HUES6 (cell line): ENCODE measurements at regions not wholly inside any gene's neighbourhood (a gene's known extent, or its start where the extent isn't known, plus 50 kb on each side); places are given as distances from the start of the nearest gene placed in this dataset.
A peak's percentile ranks its signal among the peaks of the same experiment; 100 is the strongest.
"Not testable (repeated sequence)": the region's sequence is repeated elsewhere in the genome, so short reads cannot be mapped to it uniquely, and the experiment has no call there.

Source experiments
- H3K27ac ChIP-seq: 2 replicates; pipeline ENCODE4 v1.7.0; 2013; ENCODE audit warnings: low read depth, mild to moderate bottlenecking, low read length, inconsistent platforms
- H3K27me3 ChIP-seq: 2 replicates; pipeline ENCODE4 v1.6.1; 2013; ENCODE audit warnings: low read length; ENCODE audit not compliant: control insufficient read depth, insufficient read depth
- H3K36me3 ChIP-seq: 2 replicates; pipeline ENCODE4 v1.6.1; 2013; ENCODE audit warnings: low read length; ENCODE audit not compliant: control insufficient read depth, insufficient read depth
- H3K4me1 ChIP-seq: 2 replicates; pipeline ENCODE4 v1.6.1; 2013; ENCODE audit warnings: low read length; ENCODE audit not compliant: control insufficient read depth, insufficient read depth
- H3K4me3 ChIP-seq: 2 replicates; pipeline ENCODE4 v1.5.1; 2013; ENCODE audit warnings: low read depth, low read length
- H3K9ac ChIP-seq: one replicate; pipeline ENCODE4 v1.6.1; 2013; ENCODE audit warnings: mild to moderate bottlenecking, low read length
- H3K9me3 ChIP-seq: 2 replicates; pipeline ENCODE4 v1.6.1; 2013; ENCODE audit warnings: low read depth, low read length; ENCODE audit not compliant: control insufficient read depth, insufficient read depth

- no peaks in the 10 kb centered on the region for H3K4me1 ChIP-seq
- no peak overlapping the region for H3K27ac ChIP-seq
- no peaks in the 10 kb centered on the region for H3K27me3 ChIP-seq
These were observed 1177.5 kb downstream of the NSUN3 start for GRCh38 chr3:95240395-95240794.

DNA sequence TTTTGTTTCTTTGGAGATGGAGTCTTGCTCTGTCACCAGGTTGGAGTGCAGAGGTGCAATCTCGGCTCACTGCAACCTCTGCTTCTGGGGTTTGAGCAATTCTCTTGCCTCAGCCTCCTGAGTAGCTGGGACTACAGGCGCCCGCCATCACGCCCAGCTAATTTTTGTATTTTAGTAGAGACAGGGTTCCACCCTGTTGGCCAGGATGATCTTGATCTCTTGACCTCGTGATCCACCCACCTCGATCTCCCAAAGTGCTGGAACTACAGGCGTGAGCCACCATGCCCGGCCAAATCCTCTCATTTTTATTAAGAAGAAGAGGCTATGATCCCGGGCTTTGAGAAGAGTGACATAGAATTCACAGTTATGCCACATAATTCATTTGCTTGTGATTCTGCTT, 1178.4 kb downstream of the NSUN3 start:
- not testable (repeated sequence) for H3K4me1 ChIP-seq, H3K27me3 ChIP-seq, H3K36me3 ChIP-seq, H3K9ac ChIP-seq, H3K27ac ChIP-seq, H3K4me3 ChIP-seq, H3K9me3 ChIP-seq

More at GRCh38 chr3:95240395-95240794, 1177.5 kb downstream of the NSUN3 start:
- no peaks in the 10 kb centered on the region for H3K9me3 ChIP-seq
- no peaks in the 10 kb centered on the region for H3K36me3 ChIP-seq
- H3K9ac ChIP-seq, result no peak overlapping the region
- H3K4me3 ChIP-seq, result no peak overlapping the region

DNA sequence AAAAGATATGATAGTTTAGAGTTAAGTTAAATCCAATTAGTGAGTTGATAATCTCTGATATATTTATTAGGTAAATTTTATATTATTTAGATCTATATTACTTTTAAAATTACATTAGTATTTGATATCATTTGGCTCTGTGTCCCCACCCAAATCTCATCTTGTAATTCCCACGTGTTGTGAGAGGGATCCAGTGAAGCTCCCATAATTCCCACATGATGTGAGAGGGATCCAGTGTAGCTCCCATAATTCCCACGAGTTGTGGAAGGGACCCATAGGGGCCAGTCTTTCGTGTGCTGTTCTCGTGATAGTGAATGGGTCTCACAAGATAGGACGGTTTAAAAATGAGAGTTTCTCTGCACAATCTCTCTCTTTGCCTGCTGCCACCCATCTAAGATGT, 1183.6 kb downstream of the NSUN3 start:
- no peak overlapping the region for H3K27ac ChIP-seq
- no peaks in the 10 kb centered on the region for H3K9me3 ChIP-seq
- no peaks in the 10 kb centered on the region for H3K27me3 ChIP-seq
- H3K4me3 ChIP-seq, result no peak overlapping the region
- no peaks in the 10 kb centered on the region for H3K36me3 ChIP-seq
- H3K9ac ChIP-seq, result no peak overlapping the region
- no peaks in the 10 kb centered on the region for H3K4me1 ChIP-seq

DNA sequence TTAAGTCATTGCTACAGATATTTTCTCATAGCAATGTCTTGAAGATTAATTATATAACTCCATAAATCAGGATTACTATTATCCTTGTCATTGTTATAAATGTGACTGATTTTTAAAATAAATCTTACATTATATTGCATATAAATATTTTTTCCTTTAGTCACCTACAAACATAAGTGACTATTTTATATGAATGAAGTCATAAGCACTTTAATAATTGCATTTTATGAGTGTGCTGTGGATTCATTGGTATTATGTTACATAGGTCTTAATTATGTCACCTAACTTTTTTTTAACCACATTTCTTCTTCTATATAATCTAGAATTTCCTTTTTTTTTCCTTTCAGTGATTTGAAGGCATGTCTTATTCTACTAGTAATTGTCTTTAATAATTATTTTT, 1191.2 kb downstream of the NSUN3 start:
- Histone ChIP-seq H3K27me3 (no peaks in the 10 kb centered on the region), H3K4me1 (no peaks in the 10 kb centered on the region; the same call in 1 of the 2 replicates), H3K9me3 (no peaks in the 10 kb centered on the region), H3K36me3 (no peaks in the 10 kb centered on the region), H3K4me3 (no peak overlapping the region), H3K27ac (no peak overlapping the region), H3K9ac (no peak overlapping the region)

- H3K27me3 ChIP-seq, result no peaks in the 10 kb centered on the region
- H3K27ac ChIP-seq, result no peak overlapping the region
- H3K9ac ChIP-seq, result no peak overlapping the region
- no peaks in the 10 kb centered on the region for H3K36me3 ChIP-seq
- H3K4me3 ChIP-seq, result no peak overlapping the region
- no peaks in the 10 kb centered on the region; the same call in 1 of the 2 replicates for H3K4me1 ChIP-seq
- H3K9me3 ChIP-seq, result no peaks in the 10 kb centered on the region
These were observed 1191.9 kb downstream of the NSUN3 start for GRCh38 chr3:95254758-95255157.

DNA sequence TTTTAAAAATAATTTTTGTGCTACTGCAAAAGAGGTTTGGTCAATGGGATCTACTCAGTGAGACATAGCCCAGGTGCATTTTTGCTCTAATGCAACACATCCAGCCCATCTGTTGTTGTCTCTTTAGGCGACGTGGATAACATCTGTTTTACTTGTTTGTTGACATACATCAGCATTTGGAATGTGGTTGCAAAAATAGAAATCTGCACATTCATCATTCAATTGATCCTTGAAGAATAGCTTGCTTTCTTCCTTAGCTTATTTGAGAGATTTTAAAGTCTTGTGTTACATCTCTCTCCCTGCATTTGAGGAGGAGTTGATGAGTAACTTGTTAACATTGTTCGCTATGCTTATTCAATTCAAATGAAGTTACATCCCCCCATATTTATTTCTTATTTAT, 1202.3 kb downstream of the NSUN3 start:
- H3K36me3 ChIP-seq, result no peaks in the 10 kb centered on the region
- no peaks in the 10 kb centered on the region for H3K27me3 ChIP-seq
- H3K9ac ChIP-seq, result no peak overlapping the region
- no peaks in the 10 kb centered on the region for H3K4me1 ChIP-seq
- H3K27ac ChIP-seq, result no peak overlapping the region
- H3K4me3 ChIP-seq, result no peak overlapping the region
- no peaks in the 10 kb centered on the region for H3K9me3 ChIP-seq

DNA sequence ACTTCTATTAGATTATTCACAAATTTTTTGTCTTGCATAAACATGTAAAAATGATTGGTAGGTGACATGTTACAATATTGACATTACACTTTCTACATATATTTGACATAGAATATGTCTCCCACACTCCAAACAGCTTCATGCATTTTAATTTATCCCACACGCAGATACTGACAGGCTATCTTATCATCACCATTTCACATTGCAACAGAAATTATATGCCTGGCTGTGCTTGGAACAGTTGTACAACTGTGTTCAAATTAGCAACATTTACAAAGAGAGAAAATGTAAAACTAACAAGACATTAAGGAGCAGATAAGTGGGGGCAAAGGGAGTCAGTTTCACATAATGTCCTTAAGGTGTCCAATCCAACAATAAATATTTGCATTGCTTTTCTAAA, 1208.5 kb downstream of the NSUN3 start:
- Histone ChIP-seq H3K9ac (no peak overlapping the region), H3K36me3 (no peaks in the 10 kb centered on the region), H3K27me3 (no peaks in the 10 kb centered on the region), H3K4me1 (no peaks in the 10 kb centered on the region), H3K27ac (no peak overlapping the region), H3K9me3 (no peaks in the 10 kb centered on the region), H3K4me3 (no peak overlapping the region)

- H3K4me1 ChIP-seq, result peaks cover 2% of the 10 kb centered on the region; the same call in 1 of the 2 replicates
- no peak overlapping the region for H3K4me3 ChIP-seq
- H3K27me3 ChIP-seq, result no peaks in the 10 kb centered on the region
- H3K9me3 ChIP-seq, result no peaks in the 10 kb centered on the region
- H3K9ac ChIP-seq, result no peak overlapping the region
- no peak overlapping the region for H3K27ac ChIP-seq
- H3K36me3 ChIP-seq, result no peaks in the 10 kb centered on the region
These were observed 1209.3 kb downstream of the NSUN3 start for GRCh38 chr3:95272166-95272565.

DNA sequence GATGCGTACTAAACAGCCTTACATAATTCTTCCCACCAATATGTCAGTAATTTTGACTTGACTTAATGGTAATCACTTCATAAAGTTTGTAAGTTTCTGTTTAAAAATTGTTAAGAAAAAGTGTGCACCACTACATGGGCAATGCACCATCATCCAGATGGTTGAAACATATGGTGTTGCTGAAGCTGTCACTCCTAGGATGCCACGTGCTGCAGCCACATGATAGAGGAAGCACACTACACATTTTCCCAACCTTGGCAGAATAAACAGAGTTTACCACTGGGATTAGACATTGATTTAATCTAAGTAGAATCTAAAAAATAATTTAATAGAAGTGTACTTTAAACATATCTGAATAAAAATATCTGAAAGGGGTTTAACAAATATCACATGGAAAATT, 1209.9 kb downstream of the NSUN3 start:
- H3K27me3 ChIP-seq, result no peaks in the 10 kb centered on the region

DNA sequence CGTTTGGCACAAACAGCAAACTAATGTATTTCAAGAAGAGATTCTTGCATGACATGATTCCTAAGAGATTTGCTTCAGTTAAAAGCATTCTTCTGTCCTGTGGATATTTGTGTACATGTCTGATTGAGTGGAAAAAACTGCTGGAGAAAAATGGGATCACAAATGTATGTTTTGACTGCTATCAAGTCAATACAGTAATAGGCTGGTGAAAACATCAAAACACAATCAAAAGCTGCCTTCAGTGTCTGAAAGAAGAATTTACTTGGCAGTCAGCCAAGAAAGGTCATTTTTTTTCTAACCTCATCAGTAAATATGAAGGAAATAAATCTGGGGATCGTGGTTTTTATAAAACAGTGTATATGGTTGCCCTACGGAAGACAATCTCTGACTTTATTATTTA, 1214.8 kb downstream of the NSUN3 start:
- Histone ChIP-seq H3K4me3 (no peak overlapping the region), H3K9me3 (peaks cover 5% of the 10 kb centered on the region; the same call in 1 of the 2 replicates), H3K27ac (0 out of 2 replicates have a peak overlapping the region, but pooled peaks have one; percentile 42), H3K4me1 (peaks cover 8% of the 10 kb centered on the region; the same call in 1 of the 2 replicates), H3K27me3 (no peaks in the 10 kb centered on the region), H3K9ac (no peak overlapping the region), H3K36me3 (no peaks in the 10 kb centered on the region)

More for the DNA sequence above, 1209.9 kb downstream of the NSUN3 start:
- Histone ChIP-seq H3K9me3 (no peaks in the 10 kb centered on the region), H3K4me1 (peaks cover 8% of the 10 kb centered on the region; the same call in 1 of the 2 replicates), H3K4me3 (no peak overlapping the region), H3K36me3 (no peaks in the 10 kb centered on the region), H3K9ac (no peak overlapping the region), H3K27ac (no peak overlapping the region)

DNA sequence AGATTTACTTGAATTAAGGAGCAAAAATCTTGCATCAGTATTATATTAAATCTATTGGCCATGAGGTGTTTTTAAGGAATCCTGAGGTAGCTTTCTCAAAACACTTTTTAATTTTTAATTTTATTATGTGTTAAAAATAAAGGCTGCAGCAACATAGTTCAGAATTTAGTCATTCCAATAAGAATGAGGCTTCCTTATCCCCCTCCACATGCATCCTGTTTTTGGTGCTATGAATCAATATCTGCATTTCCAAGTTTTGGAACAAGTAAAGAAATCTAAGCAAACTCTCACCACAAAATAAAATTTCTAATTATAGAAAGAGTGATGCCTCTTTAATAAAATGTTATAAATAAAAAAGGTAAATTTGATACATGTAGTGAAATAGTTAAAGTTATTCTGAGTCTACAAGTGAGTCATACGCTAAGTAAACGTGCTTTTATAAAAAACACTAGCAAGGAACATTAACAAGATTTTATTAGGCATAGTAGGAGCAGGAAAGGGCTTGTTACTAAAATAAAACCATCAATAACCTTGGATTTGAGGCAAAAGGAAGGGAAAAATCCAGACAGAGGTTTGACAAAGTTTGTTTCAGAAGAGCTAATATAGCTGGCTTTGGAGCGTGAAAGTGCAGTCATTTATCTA, 1218.0 kb downstream of the NSUN3 start:
- H3K36me3 ChIP-seq, result no peaks in the 10 kb centered on the region
- H3K9ac ChIP-seq, result no peak overlapping the region
- peaks cover 8% of the 10 kb centered on the region; the same call in 1 of the 2 replicates for H3K4me1 ChIP-seq
- no peak overlapping the region for H3K4me3 ChIP-seq
- H3K9me3 ChIP-seq, result peaks cover 5% of the 10 kb centered on the region; the same call in 1 of the 2 replicates
- no peak overlapping the region for H3K27ac ChIP-seq
- no peaks in the 10 kb centered on the region for H3K27me3 ChIP-seq
